WI38 (cell line): ENCODE measurements at regions not wholly inside any gene's neighbourhood (a gene's known extent, or its start where the extent isn't known, plus 50 kb on each side); places are given as distances from the start of the nearest gene placed in this dataset.

ENCODE experiments used
- H3K4me3 ChIP-seq: 2 replicates; pipeline ENCODE4 v1.5.1; 2011; ENCODE audit warnings: low read depth, mild to moderate bottlenecking, control low read depth, low read length
- CTCF ChIP-seq: IDR thresholded peaks from 2 replicates; pipeline ENCODE4 v1.5.1; 2012; ENCODE audit warnings: low read depth, mild to moderate bottlenecking, control low read depth, low read length

GRCh38 chr10:9634466-9634865, 1383.2 kb upstream of the CELF2 start:
- H3K4me3 ChIP-seq: no peak overlapping the region
- no peak for TF ChIP-seq CTCF

GRCh38 chr10:9635691-9636090, 1382.0 kb upstream of the CELF2 start:
- TF ChIP-seq CTCF: no peak
- no peak overlapping the region for H3K4me3 ChIP-seq

- no peak overlapping the region for H3K4me3 ChIP-seq
- no peak for TF ChIP-seq CTCF
Observed at GRCh38 chr10:9636216-9636615, 1381.5 kb upstream of the CELF2 start.

- H3K4me3 ChIP-seq: no peak overlapping the region
- no peak for TF ChIP-seq CTCF
Observed at GRCh38 chr10:9643782-9644181, 1373.9 kb upstream of the CELF2 start.

GRCh38 chr10:9645404-9645803, 1372.3 kb upstream of the CELF2 start:
- no peak overlapping the region for H3K4me3 ChIP-seq
- TF ChIP-seq CTCF: no peak

- H3K4me3 ChIP-seq: no peak overlapping the region
- TF ChIP-seq CTCF: no peak
Observed at GRCh38 chr10:9645928-9646600, 1371.6 kb upstream of the CELF2 start.

GRCh38 chr10:9654261-9654660, 1363.4 kb upstream of the CELF2 start:
- no peak for TF ChIP-seq CTCF
- H3K4me3 ChIP-seq: no peak overlapping the region
